B cell (primary cell): ENCODE measurements at regions not wholly inside any gene's neighbourhood (a gene's known extent, or its start where the extent isn't known, plus 50 kb on each side); places are given as distances from the start of the nearest gene placed in this dataset.

ENCODE experiments used
- ATAC-seq: fragments of 200-7000 bp; cut with Tn5 transposase; one replicate; pipeline ENCODE4 v1.10.0; 2021; ENCODE audit warnings: low read depth, mild to moderate bottlenecking, moderate number of reproducible peaks, moderate library complexity
- CTCF ChIA-PET: fragments of 350-600 bp; sonication (Branson Sonifier 250); formaldehyde crosslinking; loops from one replicate; lab custom pipeline; 2021; ENCODE audit warnings: antibody characterized with exemption, inconsistent platforms; lab: Charles Lee
- POLR2A ChIA-PET: fragments of 350-600 bp; sonication (Branson Sonifier 250); formaldehyde crosslinking; loops from one replicate; lab custom pipeline; 2021; ENCODE audit warnings: antibody characterized with exemption; lab: Charles Lee
- DNase-seq: peaks from one replicate; pipeline ENCODE4 v3.0.0; 2013
- H2AFZ ChIP-seq: 2 replicates; pipeline ENCODE4 v1.6.1; 2012; ENCODE audit warnings: mild to moderate bottlenecking, low read depth, low read length; ENCODE audit not compliant: insufficient read depth, poor library complexity, severe bottlenecking
- H3K27ac ChIP-seq, 2 donors: 1 replicate in 1 of 2; 2 replicates in 1 of 2; pipeline ENCODE4 v1.5.1; 2012 to 2013; ENCODE audit warnings: low read length in 2 of 2, mild to moderate bottlenecking in 2 of 2, moderate library complexity in 1 of 2
- H3K27me3 ChIP-seq, 4 experiments: fragments of 200-600 bp in 1 of 4; sonication (generic) in 1 of 4; replicated peaks in 1 of 4; 1 replicate in 2 of 4; 2 replicates in 2 of 4; pipeline versions ENCODE4 v1.6.1 to v1.7.0; 2013 to 2016; ENCODE audit warnings: low read length in 3 of 4, mild to moderate bottlenecking in 2 of 4, mixed read lengths in 1 of 4, moderate library complexity in 1 of 4; ENCODE audit not compliant: insufficient read depth in 4 of 4, control insufficient read depth in 3 of 4; ENCODE audit errors: control extremely low read depth in 1 of 4
- H3K36me3 ChIP-seq, 2 experiments: replicated peaks in 1 of 2; 1 replicate in 1 of 2; 2 replicates in 1 of 2; pipeline versions ENCODE4 v1.6.1 to v1.7.1; 2013; ENCODE audit warnings: low read length in 1 of 2; ENCODE audit not compliant: insufficient read depth in 2 of 2, control insufficient read depth in 1 of 2; ENCODE audit errors: control extremely low read depth in 1 of 2, extremely low read depth in 1 of 2
- H3K4me1 ChIP-seq, 2 donors: fragments of 200-600 bp in 1 of 2; sonication (generic) in 1 of 2; 1 replicate in 1 of 2; 2 replicates in 1 of 2; pipeline versions ENCODE4 v1.5.1 to v1.6.1; 2013 to 2017; ENCODE audit warnings: low read length in 2 of 2; ENCODE audit not compliant: control insufficient read depth in 2 of 2, insufficient read depth in 2 of 2
- H3K4me2 ChIP-seq: replicated peaks from 2 replicates; pipeline ENCODE3; 2012; ENCODE audit warnings: mild to moderate bottlenecking, low read depth, low read length; ENCODE audit not compliant: poor library complexity, severe bottlenecking
- H3K4me3 ChIP-seq, 5 experiments: fragments of 200-600 bp in 1 of 5; sonication (generic) in 1 of 5; 1 replicate in 3 of 5; 2 replicates in 2 of 5; pipeline versions ENCODE4 v1.5.1 to v1.7.0; 2011 to 2016; ENCODE audit warnings: low read length in 4 of 5, mild to moderate bottlenecking in 4 of 5, low read depth in 2 of 5, control low read depth in 1 of 5, moderate library complexity in 1 of 5; ENCODE audit not compliant: insufficient read depth in 1 of 5; ENCODE audit errors: control extremely low read depth in 1 of 5, extremely low read depth in 1 of 5
- H3K79me2 ChIP-seq: fragments of 200-600 bp; sonication (generic); one replicate; pipeline ENCODE4 v1.6.0; 2016; ENCODE audit warnings: low read length; ENCODE audit not compliant: control insufficient read depth, insufficient read depth
- H3K9ac ChIP-seq: fragments of 200-600 bp; sonication (generic); 2 replicates; pipeline ENCODE4 v1.6.1; 2017; ENCODE audit warnings: mild to moderate bottlenecking, low read length, moderate library complexity
- H3K9me3 ChIP-seq, 3 donors: one replicate each; pipeline versions ENCODE4 v1.6.1 to v1.7.1; 2013; ENCODE audit warnings: low read length in 2 of 3; ENCODE audit not compliant: control insufficient read depth in 2 of 3, insufficient read depth in 1 of 3; ENCODE audit errors: control extremely low read depth in 1 of 3
- H4K20me1 ChIP-seq: 2 replicates; pipeline ENCODE4 v1.6.0; 2012; ENCODE audit warnings: mild to moderate bottlenecking, low read length; ENCODE audit not compliant: insufficient read depth, control insufficient read depth, poor library complexity, severe bottlenecking
- H3K27ac Mint-ChIP-seq: one replicate; pipeline ENCODE4 v1.8.0; 2021; ENCODE audit warnings: mixed read lengths
- H3K27me3 Mint-ChIP-seq: one replicate; pipeline ENCODE4 v1.8.0; 2021; ENCODE audit warnings: mixed read lengths
- H3K4me1 Mint-ChIP-seq: one replicate; pipeline ENCODE4 v1.8.0; 2021; ENCODE audit warnings: mixed read lengths
- H3K4me3 Mint-ChIP-seq: one replicate; pipeline ENCODE4 v1.8.0; 2021; ENCODE audit warnings: mixed read lengths
- H3K9me3 Mint-ChIP-seq: one replicate; pipeline ENCODE4 v1.8.0; 2022; ENCODE audit warnings: mixed read lengths; ENCODE audit not compliant: insufficient read depth
- CTCF ChIP-seq: fragments of 200-600 bp; IDR thresholded peaks from one replicate; pipeline ENCODE4 v1.8.0; 2022; ENCODE audit warnings: antibody characterized with exemption, mild to moderate bottlenecking
- EZH2 ChIP-seq: IDR thresholded peaks from 2 replicates; pipeline ENCODE4 v1.6.1; 2012; ENCODE audit warnings: borderline replicate concordance, low read depth, mild to moderate bottlenecking, moderate library complexity, low read length; ENCODE audit not compliant: insufficient read depth, poor library complexity, severe bottlenecking
- WGBS: methylation state at CpG from one replicate; pipeline ENCODE4 v1.1.5; 2013; ENCODE audit warnings: missing lambda C conversion rate; ENCODE audit not compliant: insufficient coverage; 5-methylcytosine and 5-hydroxymethylcytosine counted together
- intact Hi-C: fragments of 100-400 bp; cut with micrococcal nuclease; formaldehyde crosslinking; loops from one replicate; pipeline ENCODE4 v1.10.0; 2022

- Mint-ChIP-seq H3K27ac (no peak overlapping the region), H3K4me3 (no peak overlapping the region), H3K9me3 (peaks cover 3% of the 10 kb centered on the region), H3K4me1 (no peaks in the 10 kb centered on the region), H3K27me3 (peaks cover 21% of the 10 kb centered on the region)
- ChIA-PET POLR2A (no interaction called here), CTCF (no interaction called here)
- WGBS, result no CpG with 5 or more reads among the region's 2 CpGs
- H3K9me3 ChIP-seq, result no peaks in the 10 kb centered on the region
- TF ChIP-seq CTCF, result no peak
- no peak for TF ChIP-seq EZH2
- no peaks in the 10 kb centered on the region for H3K4me1 ChIP-seq
- no peak overlapping the region for H3K4me2 ChIP-seq
- ATAC-seq, result no peak
- no peaks in the 10 kb centered on the region for H3K27me3 ChIP-seq
- no peak overlapping the region for H2AFZ ChIP-seq
- H3K79me2 ChIP-seq, result no peaks in the 10 kb centered on the region
- no peak overlapping the region for H3K9ac ChIP-seq
- no peak overlapping the region for H3K4me3 ChIP-seq
- no peaks in the 10 kb centered on the region for H3K36me3 ChIP-seq
- intact Hi-C loops, result no loop called here
- no peak overlapping the region for H3K27ac ChIP-seq
- DNase-seq, result no peak
- no peaks in the 10 kb centered on the region for H4K20me1 ChIP-seq
Measured at GRCh38 chr14:61171727-61172126, 109.4 kb downstream of the TMEM30B start.

- Histone ChIP-seq H4K20me1 (no peaks in the 10 kb centered on the region), H3K27me3 (no peaks in the 10 kb centered on the region), H3K36me3 (no peaks in the 10 kb centered on the region), H3K4me2 (no peak overlapping the region), H3K4me1 (no peaks in the 10 kb centered on the region), H3K79me2 (no peaks in the 10 kb centered on the region), H2AFZ (no peak overlapping the region), H3K9ac (no peak overlapping the region), H3K9me3 (peaks cover 0 to 3% (median 0%) of the 10 kb centered on the region in 3 donors), H3K4me3 (no peak overlapping the region), H3K27ac (no peak overlapping the region)
- Mint-ChIP-seq H3K9me3 (peaks cover 6% of the 10 kb centered on the region), H3K4me3 (no peak overlapping the region), H3K4me1 (no peaks in the 10 kb centered on the region), H3K27me3 (peaks cover 7% of the 10 kb centered on the region), H3K27ac (no peak overlapping the region)
- ATAC-seq, result no peak
- ChIA-PET CTCF (no interaction called here), POLR2A (no interaction called here)
- TF ChIP-seq CTCF, result no peak
- TF ChIP-seq EZH2, result no peak
- WGBS, result no CpG with 5 or more reads among the region's 1 CpG
- intact Hi-C loops, result no loop called here
- DNase-seq, result no peak
Measured at GRCh38 chr14:61168141-61168540, 113.0 kb downstream of the TMEM30B start.
